ENCODE measurements at regions not wholly inside any gene's neighbourhood (a gene's known extent, or its start where the extent isn't known, plus 50 kb on each side); places are given as distances from the start of the nearest gene placed in this dataset.

DNA sequence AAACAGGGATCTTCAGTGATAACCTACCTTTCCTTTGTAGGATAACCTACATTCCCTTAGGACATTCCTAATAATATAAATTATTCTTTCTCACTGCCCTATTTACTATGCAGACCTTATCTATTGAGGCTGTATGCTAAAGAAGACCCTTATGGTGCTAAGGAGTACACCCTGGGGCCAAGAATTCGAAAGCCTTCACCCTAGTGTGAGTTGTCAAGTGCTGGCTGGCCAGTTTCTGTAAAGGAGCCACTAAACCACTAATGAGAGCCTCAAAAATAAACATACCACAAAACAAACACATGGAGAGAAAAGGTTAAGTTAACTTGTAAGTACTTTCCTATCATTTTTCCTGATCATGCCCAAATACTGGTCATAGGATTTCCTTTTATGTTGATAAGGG lies 315.0 kb upstream of the CAMK1G start:
- no peaks in the 10 kb centered on the region for H3K9me3 ChIP-seq (ENCODE audit: control insufficient read depth in 5 of 5, low read length in 5 of 5)
- H3K9ac ChIP-seq (ENCODE audit: low read length in 5 of 5): no peak overlapping the region
- H3K27me3 ChIP-seq (ENCODE audit: control insufficient read depth in 5 of 5, insufficient read depth in 4 of 5, low read length in 5 of 5): no peaks in the 10 kb centered on the region

GRCh38 chr1:209276321-209276720 lies 307.2 kb upstream of the CAMK1G start:
- Histone ChIP-seq H3K36me3 (ENCODE audit: control insufficient read depth in 5 of 5, insufficient read depth in 5 of 5, low read length in 5 of 5) (no peaks in the 10 kb centered on the region), H3K9me3 (ENCODE audit: control insufficient read depth in 5 of 5, low read length in 5 of 5) (no peaks in the 10 kb centered on the region), H3K27ac (ENCODE audit: low read depth, low read length) (no peak overlapping the region), H3K27me3 (ENCODE audit: control insufficient read depth in 5 of 5, insufficient read depth in 4 of 5, low read length in 5 of 5) (no peaks in the 10 kb centered on the region), H3K4me3 (ENCODE audit: low read depth in 1 of 5, low read length in 5 of 5) (no peak overlapping the region), H3K9ac (ENCODE audit: low read length in 5 of 5) (no peak overlapping the region), H3K4me1 (ENCODE audit: control insufficient read depth in 5 of 5, insufficient read depth in 5 of 5, low read length in 5 of 5) (no peaks in the 10 kb centered on the region)

More for the DNA sequence above, 315.0 kb upstream of the CAMK1G start:
- H3K4me3 ChIP-seq (ENCODE audit: low read depth in 1 of 5, low read length in 5 of 5): no peak overlapping the region
- H3K27ac ChIP-seq (ENCODE audit: low read depth, low read length): no peak overlapping the region
- H3K4me1 ChIP-seq (ENCODE audit: control insufficient read depth in 5 of 5, insufficient read depth in 5 of 5, low read length in 5 of 5): no peaks in the 10 kb centered on the region
- no peaks in the 10 kb centered on the region for H3K36me3 ChIP-seq (ENCODE audit: control insufficient read depth in 5 of 5, insufficient read depth in 5 of 5, low read length in 5 of 5)

- H3K9ac ChIP-seq (ENCODE audit: low read length in 5 of 5): no peak overlapping the region
- H3K27ac ChIP-seq (ENCODE audit: low read depth, low read length): no peak overlapping the region
- H3K27me3 ChIP-seq (ENCODE audit: control insufficient read depth in 5 of 5, insufficient read depth in 4 of 5, low read length in 5 of 5): no peaks in the 10 kb centered on the region
- H3K4me3 ChIP-seq (ENCODE audit: low read depth in 1 of 5, low read length in 5 of 5): no peak overlapping the region
- H3K36me3 ChIP-seq (ENCODE audit: control insufficient read depth in 5 of 5, insufficient read depth in 5 of 5, low read length in 5 of 5): no peaks in the 10 kb centered on the region
- H3K4me1 ChIP-seq (ENCODE audit: control insufficient read depth in 5 of 5, insufficient read depth in 5 of 5, low read length in 5 of 5): no peaks in the 10 kb centered on the region
- no peaks in the 10 kb centered on the region for H3K9me3 ChIP-seq (ENCODE audit: control insufficient read depth in 5 of 5, low read length in 5 of 5)
These were observed 305.9 kb upstream of the CAMK1G start for GRCh38 chr1:209277662-209278061.

DNA sequence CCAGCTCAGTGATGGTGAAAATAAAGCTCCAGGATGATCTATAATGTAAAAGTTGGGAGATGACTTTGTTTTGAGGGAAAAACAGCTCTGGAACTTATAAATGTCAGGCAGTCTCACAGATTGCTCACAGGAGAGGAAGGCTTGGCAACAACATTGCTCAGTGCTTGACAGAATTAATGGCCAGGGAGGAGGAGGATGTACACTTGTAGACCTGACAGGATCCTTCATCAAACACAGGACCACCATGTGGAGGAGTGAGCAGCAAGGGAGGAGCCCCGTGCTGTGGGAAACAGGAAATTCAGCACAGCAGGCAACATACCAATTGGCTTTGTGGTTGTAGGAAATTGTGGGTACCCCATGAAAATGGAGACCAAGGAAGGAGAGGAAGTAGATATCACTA lies 291.8 kb upstream of the CAMK1G start:
- no peak overlapping the region for H3K4me3 ChIP-seq (ENCODE audit: low read depth in 1 of 5, low read length in 5 of 5)
- no peak overlapping the region for H3K27ac ChIP-seq (ENCODE audit: low read depth, low read length)
- H3K9me3 ChIP-seq (ENCODE audit: control insufficient read depth in 5 of 5, low read length in 5 of 5): no peaks in the 10 kb centered on the region
- peaks cover 0 to 9% (median 0%) of the 10 kb centered on the region in 5 donors for H3K27me3 ChIP-seq (ENCODE audit: control insufficient read depth in 5 of 5, insufficient read depth in 4 of 5, low read length in 5 of 5)
- no peak overlapping the region for H3K9ac ChIP-seq (ENCODE audit: low read length in 5 of 5)
- no peaks in the 10 kb centered on the region for H3K36me3 ChIP-seq (ENCODE audit: control insufficient read depth in 5 of 5, insufficient read depth in 5 of 5, low read length in 5 of 5)
- H3K4me1 ChIP-seq (ENCODE audit: control insufficient read depth in 5 of 5, insufficient read depth in 5 of 5, low read length in 5 of 5): no peaks in the 10 kb centered on the region

GRCh38 chr1:209302779-209303568 lies 280.5 kb upstream of the CAMK1G start:
- Histone ChIP-seq H3K36me3 (ENCODE audit: control insufficient read depth in 5 of 5, insufficient read depth in 5 of 5, low read length in 5 of 5) (no peaks in the 10 kb centered on the region), H3K27ac (ENCODE audit: low read depth, low read length) (no peak overlapping the region), H3K4me3 (ENCODE audit: low read depth in 1 of 5, low read length in 5 of 5) (no peak overlapping the region), H3K9me3 (ENCODE audit: control insufficient read depth in 5 of 5, low read length in 5 of 5) (no peaks in the 10 kb centered on the region), H3K9ac (ENCODE audit: low read length in 5 of 5) (no peak overlapping the region), H3K4me1 (ENCODE audit: control insufficient read depth in 5 of 5, insufficient read depth in 5 of 5, low read length in 5 of 5) (no peaks in the 10 kb centered on the region), H3K27me3 (ENCODE audit: control insufficient read depth in 5 of 5, insufficient read depth in 4 of 5, low read length in 5 of 5) (peaks cover 0 to 5% (median 4%) of the 10 kb centered on the region in 5 donors)

DNA sequence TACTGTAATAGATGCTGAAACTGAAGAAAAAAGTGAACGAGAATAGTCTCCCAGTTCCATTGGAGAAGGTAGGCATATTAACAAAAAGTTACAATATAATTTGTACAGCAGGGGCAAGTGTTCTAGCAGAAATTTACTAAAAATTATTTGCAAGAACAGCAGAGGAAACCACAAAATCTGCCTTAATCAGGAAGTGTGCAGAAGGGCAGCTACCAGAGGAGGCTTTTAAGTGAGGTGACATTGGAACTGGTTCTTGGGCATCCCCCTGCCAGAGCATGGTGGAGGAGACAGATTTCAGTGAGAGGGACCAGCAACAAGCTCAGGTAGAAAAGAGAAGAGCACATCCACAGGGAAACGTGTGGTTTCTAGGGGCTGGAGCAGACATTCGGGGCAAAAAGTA lies 279.3 kb upstream of the CAMK1G start:
- Histone ChIP-seq H3K36me3 (ENCODE audit: control insufficient read depth in 5 of 5, insufficient read depth in 5 of 5, low read length in 5 of 5) (no peaks in the 10 kb centered on the region), H3K4me3 (ENCODE audit: low read depth in 1 of 5, low read length in 5 of 5) (no peak overlapping the region), H3K4me1 (ENCODE audit: control insufficient read depth in 5 of 5, insufficient read depth in 5 of 5, low read length in 5 of 5) (no peaks in the 10 kb centered on the region), H3K27me3 (ENCODE audit: control insufficient read depth in 5 of 5, insufficient read depth in 4 of 5, low read length in 5 of 5) (peaks cover 0 to 6% (median 4%) of the 10 kb centered on the region in 5 donors), H3K9me3 (ENCODE audit: control insufficient read depth in 5 of 5, low read length in 5 of 5) (no peaks in the 10 kb centered on the region), H3K27ac (ENCODE audit: low read depth, low read length) (no peak overlapping the region), H3K9ac (ENCODE audit: low read length in 5 of 5) (no peak overlapping the region)

DNA sequence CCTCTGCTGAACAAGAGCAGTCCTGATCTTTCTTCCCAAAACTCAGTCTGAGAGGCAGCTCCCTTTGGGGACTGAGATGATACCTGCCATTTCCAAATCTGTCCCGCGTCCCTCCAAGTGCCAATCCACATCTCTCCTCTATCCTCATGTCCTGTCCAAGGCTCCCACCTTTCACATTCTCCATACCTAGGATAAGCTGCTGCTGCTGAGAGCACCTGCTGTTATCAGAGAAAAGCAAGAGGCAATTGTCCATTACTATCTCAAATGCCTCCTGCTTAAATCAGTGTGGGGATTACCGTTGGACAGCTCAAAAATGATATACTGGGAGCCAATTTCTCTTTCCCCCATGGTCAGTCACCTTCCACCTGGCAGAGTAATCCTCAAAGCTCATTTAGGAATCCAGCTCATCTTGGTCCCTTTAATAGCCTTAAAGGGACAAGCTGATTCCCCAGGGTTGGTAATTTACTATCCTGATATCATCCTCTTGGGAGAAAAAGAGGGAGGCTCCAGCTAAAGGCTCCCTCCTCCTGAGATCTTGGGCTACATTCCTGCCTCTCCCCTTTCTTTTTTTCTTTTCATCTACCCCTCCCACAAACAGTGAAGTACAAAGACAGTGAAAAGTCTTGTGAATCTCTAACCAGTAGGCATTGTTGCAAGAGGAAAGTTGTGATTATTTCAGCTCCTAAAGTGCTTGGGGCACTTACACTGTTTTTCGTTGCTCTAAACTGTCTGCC lies 278.1 kb upstream of the CAMK1G start:
- Histone ChIP-seq H3K4me1 (ENCODE audit: control insufficient read depth in 5 of 5, insufficient read depth in 5 of 5, low read length in 5 of 5) (no peaks in the 10 kb centered on the region), H3K4me3 (ENCODE audit: low read depth in 1 of 5, low read length in 5 of 5) (no peak overlapping the region), H3K9me3 (ENCODE audit: control insufficient read depth in 5 of 5, low read length in 5 of 5) (no peaks in the 10 kb centered on the region), H3K36me3 (ENCODE audit: control insufficient read depth in 5 of 5, insufficient read depth in 5 of 5, low read length in 5 of 5) (no peaks in the 10 kb centered on the region), H3K27ac (ENCODE audit: low read depth, low read length) (no peak overlapping the region), H3K27me3 (ENCODE audit: control insufficient read depth in 5 of 5, insufficient read depth in 4 of 5, low read length in 5 of 5) (peaks cover 0 to 6% (median 4%) of the 10 kb centered on the region in 5 donors), H3K9ac (ENCODE audit: low read length in 5 of 5) (no peak overlapping the region)

DNA sequence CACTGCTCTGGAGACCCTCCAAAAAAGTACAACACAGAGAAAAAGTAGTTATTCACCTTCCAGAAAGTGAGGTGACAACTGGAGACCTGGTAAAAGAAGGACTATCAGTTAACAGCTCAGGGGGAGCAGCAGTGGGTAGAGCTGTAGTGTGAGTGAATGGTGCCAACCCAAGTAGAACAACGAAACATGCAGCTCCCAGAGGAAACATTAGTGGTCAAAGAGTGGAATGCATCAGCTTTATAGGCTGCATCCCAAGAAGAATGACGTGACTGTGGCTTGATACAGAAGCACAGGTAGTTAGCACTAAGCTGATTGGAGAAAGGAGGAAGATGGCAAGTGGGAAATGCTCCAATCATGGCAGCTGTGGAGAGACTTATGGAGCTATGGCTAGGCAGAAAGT lies 275.7 kb upstream of the CAMK1G start:
- H3K27ac ChIP-seq (ENCODE audit: low read depth, low read length): no peak overlapping the region
- H3K4me1 ChIP-seq (ENCODE audit: control insufficient read depth in 5 of 5, insufficient read depth in 5 of 5, low read length in 5 of 5): no peaks in the 10 kb centered on the region
- no peaks in the 10 kb centered on the region for H3K36me3 ChIP-seq (ENCODE audit: control insufficient read depth in 5 of 5, insufficient read depth in 5 of 5, low read length in 5 of 5)
- H3K9ac ChIP-seq (ENCODE audit: low read length in 5 of 5): no peak overlapping the region
- H3K4me3 ChIP-seq (ENCODE audit: low read depth in 1 of 5, low read length in 5 of 5): no peak overlapping the region
- H3K27me3 ChIP-seq (ENCODE audit: control insufficient read depth in 5 of 5, insufficient read depth in 4 of 5, low read length in 5 of 5): peaks cover 0 to 6% (median 4%) of the 10 kb centered on the region in 5 donors
- H3K9me3 ChIP-seq (ENCODE audit: control insufficient read depth in 5 of 5, low read length in 5 of 5): no peaks in the 10 kb centered on the region

DNA sequence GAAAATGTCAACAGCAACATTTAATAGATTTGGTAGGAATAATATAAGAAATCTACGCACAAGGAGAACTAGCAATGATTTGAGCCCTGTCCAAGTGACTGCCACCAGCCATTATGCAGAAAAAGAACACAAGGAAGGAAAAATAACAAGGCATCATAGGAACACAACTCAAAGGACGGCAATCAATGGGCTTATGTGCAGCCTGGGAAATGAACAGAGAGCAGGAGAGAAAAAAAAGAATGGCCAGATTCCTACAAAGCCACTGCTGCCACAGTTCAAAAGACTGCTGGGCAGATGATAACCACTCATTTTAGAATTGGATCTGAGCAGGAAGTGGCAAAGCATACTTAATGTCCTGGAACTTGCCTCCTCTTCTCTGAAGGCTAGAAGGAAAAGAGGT lies 274.3 kb upstream of the CAMK1G start:
- H3K9ac ChIP-seq (ENCODE audit: low read length in 5 of 5): no peak overlapping the region
- H3K4me3 ChIP-seq (ENCODE audit: low read depth in 1 of 5, low read length in 5 of 5): no peak overlapping the region
- peaks cover 0 to 6% (median 4%) of the 10 kb centered on the region in 5 donors for H3K27me3 ChIP-seq (ENCODE audit: control insufficient read depth in 5 of 5, insufficient read depth in 4 of 5, low read length in 5 of 5)

GRCh38 chr1:209311770-209312169 lies 271.7 kb upstream of the CAMK1G start:
- Histone ChIP-seq H3K36me3 (ENCODE audit: control insufficient read depth in 5 of 5, insufficient read depth in 5 of 5, low read length in 5 of 5) (no peaks in the 10 kb centered on the region), H3K27me3 (ENCODE audit: control insufficient read depth in 5 of 5, insufficient read depth in 4 of 5, low read length in 5 of 5) (peaks cover 0 to 12% (median 0%) of the 10 kb centered on the region in 5 donors), H3K27ac (ENCODE audit: low read depth, low read length) (no peak overlapping the region), H3K9me3 (ENCODE audit: control insufficient read depth in 5 of 5, low read length in 5 of 5) (no peaks in the 10 kb centered on the region), H3K9ac (ENCODE audit: low read length in 5 of 5) (no peak overlapping the region), H3K4me1 (ENCODE audit: control insufficient read depth in 5 of 5, insufficient read depth in 5 of 5, low read length in 5 of 5) (no peaks in the 10 kb centered on the region), H3K4me3 (ENCODE audit: low read depth in 1 of 5, low read length in 5 of 5) (no peak overlapping the region)

More for the DNA sequence above, 274.3 kb upstream of the CAMK1G start:
- no peaks in the 10 kb centered on the region for H3K9me3 ChIP-seq (ENCODE audit: control insufficient read depth in 5 of 5, low read length in 5 of 5)
- H3K36me3 ChIP-seq (ENCODE audit: control insufficient read depth in 5 of 5, insufficient read depth in 5 of 5, low read length in 5 of 5): no peaks in the 10 kb centered on the region
- H3K4me1 ChIP-seq (ENCODE audit: control insufficient read depth in 5 of 5, insufficient read depth in 5 of 5, low read length in 5 of 5): no peaks in the 10 kb centered on the region
- H3K27ac ChIP-seq (ENCODE audit: low read depth, low read length): no peak overlapping the region
